Activated T-cell treated with anti-CD3 and anti-CD28 coated beads, Interleukin-2, amount 50 U/mL, for 1 hour (primary cell): ENCODE measurements at regions not wholly inside any gene's neighbourhood (a gene's known extent, or its start where the extent isn't known, plus 50 kb on each side); places are given as distances from the start of the nearest gene placed in this dataset.

Experiments
- DNase-seq: peaks from one replicate; pipeline ENCODE4 v3.0.0-alpha.2; 2020

- no peak for DNase-seq
These were observed 393.8 kb downstream of the ZNF385D start for GRCh38 chr3:21357241-21357640.

- no peak for DNase-seq
These were observed 394.6 kb downstream of the ZNF385D start for GRCh38 chr3:21356402-21356801.

GRCh38 chr3:21345382-21345976, 405.5 kb downstream of the ZNF385D start:
- DNase-seq: no peak

GRCh38 chr3:21331857-21332256, 419.2 kb downstream of the ZNF385D start:
- DNase-seq: no peak

GRCh38 chr3:21331321-21331720, 419.7 kb downstream of the ZNF385D start:
- DNase-seq: no peak

- no peak for DNase-seq
These were observed 420.7 kb downstream of the ZNF385D start for GRCh38 chr3:21330293-21330692.

- no peak for DNase-seq
These were observed 422.2 kb downstream of the ZNF385D start for GRCh38 chr3:21328711-21329390.

GRCh38 chr3:21326704-21327475, 424.1 kb downstream of the ZNF385D start:
- no peak for DNase-seq

- DNase-seq: no peak
These were observed 436.3 kb downstream of the ZNF385D start for GRCh38 chr3:21314688-21315087.

- DNase-seq: no peak
These were observed 440.1 kb downstream of the ZNF385D start for GRCh38 chr3:21310891-21311290.

- DNase-seq: no peak
These were observed 440.8 kb downstream of the ZNF385D start for GRCh38 chr3:21310161-21310560.

GRCh38 chr3:21297304-21297703, 453.7 kb downstream of the ZNF385D start:
- no peak for DNase-seq

- no peak for DNase-seq
These were observed 456.2 kb downstream of the ZNF385D start for GRCh38 chr3:21294768-21295167.

- DNase-seq: no peak
These were observed 458.0 kb downstream of the ZNF385D start for GRCh38 chr3:21292971-21293370.

GRCh38 chr3:21290557-21290956, 460.5 kb downstream of the ZNF385D start:
- DNase-seq: no peak

GRCh38 chr3:21274079-21274571, 476.9 kb downstream of the ZNF385D start:
- no peak for DNase-seq

- DNase-seq: no peak
These were observed 477.6 kb downstream of the ZNF385D start for GRCh38 chr3:21273259-21274025.

- DNase-seq: no peak
These were observed 479.4 kb downstream of the ZNF385D start for GRCh38 chr3:21271606-21272016.

- DNase-seq: no peak
These were observed 481.1 kb downstream of the ZNF385D start for GRCh38 chr3:21269882-21270281.

GRCh38 chr3:21260507-21260906, 490.5 kb downstream of the ZNF385D start:
- no peak for DNase-seq

GRCh38 chr3:21259896-21260295, 491.1 kb downstream of the ZNF385D start:
- no peak for DNase-seq

- DNase-seq: no peak
These were observed 494.1 kb downstream of the ZNF385D start for GRCh38 chr3:21256932-21257331.

GRCh38 chr3:21238661-21239060, 512.3 kb downstream of the ZNF385D start:
- DNase-seq: no peak
